Type B pancreatic cell (in vitro differentiated cells): ENCODE measurements at regions not wholly inside any gene's neighbourhood (a gene's known extent, or its start where the extent isn't known, plus 50 kb on each side); places are given as distances from the start of the nearest gene placed in this dataset.
A peak's percentile ranks its signal among the peaks of the same experiment; 100 is the strongest.
"Not testable (repeated sequence)": the region's sequence is repeated elsewhere in the genome, so short reads cannot be mapped to it uniquely, and the experiment has no call there.

Source experiments
- DNase-seq: peaks from one replicate; pipeline ENCODE4 v3.0.0; 2021; ENCODE audit warnings: mixed read lengths; ENCODE audit not compliant: unreplicated experiment; ENCODE audit errors: extremely low spot score
- H3K27ac Mint-ChIP-seq: 2 replicates; pipeline ENCODE4 v1.8.0; 2021; ENCODE audit warnings: mild to moderate bottlenecking, mixed read lengths
- H3K27me3 Mint-ChIP-seq: 2 replicates; pipeline ENCODE4 v1.8.0; 2021; ENCODE audit warnings: mixed read lengths
- H3K36me3 Mint-ChIP-seq: 2 replicates; pipeline ENCODE4 v1.8.0; 2021; ENCODE audit warnings: mixed read lengths
- H3K4me1 Mint-ChIP-seq: one replicate; pipeline ENCODE4 v1.8.0; 2021; ENCODE audit warnings: mixed read lengths; ENCODE audit not compliant: unreplicated experiment
- H3K4me3 Mint-ChIP-seq: 2 replicates; pipeline ENCODE4 v1.8.0; 2021; ENCODE audit warnings: mild to moderate bottlenecking, mixed read lengths
- H3K9me3 Mint-ChIP-seq: 2 replicates; pipeline ENCODE4 v1.8.0; 2021; ENCODE audit warnings: mixed read lengths
- TF ChIP-seq, protein P1 (sequence below): fragments of 200-600 bp; sonication (generic); conservative IDR thresholded peaks from 2 replicates; pipeline ENCODE4 v1.5.0; 2021; ENCODE audit warnings: antibody characterized with exemption, mild to moderate bottlenecking

DNA sequence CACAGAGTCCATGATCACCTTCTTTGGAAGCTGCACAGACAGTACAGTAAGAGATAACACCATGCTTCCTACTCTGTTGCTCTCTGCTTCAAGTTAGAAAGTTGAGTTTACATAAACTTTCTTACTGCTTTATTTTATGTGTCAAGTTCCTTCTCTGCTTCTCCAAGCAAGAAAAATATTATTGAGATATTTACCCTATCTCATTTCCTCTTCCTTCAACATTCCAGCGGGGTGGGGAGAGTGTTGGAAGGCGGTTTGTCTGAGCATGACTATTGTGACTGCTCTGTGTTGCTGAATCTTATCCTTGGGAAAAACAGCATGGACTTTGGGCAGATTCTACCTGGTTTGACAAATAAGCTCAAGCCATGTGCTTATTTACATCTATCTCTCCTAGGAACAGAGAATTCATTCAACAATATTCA is 66.9 kb upstream of the EPB41L4A start:
- TF ChIP-seq, protein P1, sequence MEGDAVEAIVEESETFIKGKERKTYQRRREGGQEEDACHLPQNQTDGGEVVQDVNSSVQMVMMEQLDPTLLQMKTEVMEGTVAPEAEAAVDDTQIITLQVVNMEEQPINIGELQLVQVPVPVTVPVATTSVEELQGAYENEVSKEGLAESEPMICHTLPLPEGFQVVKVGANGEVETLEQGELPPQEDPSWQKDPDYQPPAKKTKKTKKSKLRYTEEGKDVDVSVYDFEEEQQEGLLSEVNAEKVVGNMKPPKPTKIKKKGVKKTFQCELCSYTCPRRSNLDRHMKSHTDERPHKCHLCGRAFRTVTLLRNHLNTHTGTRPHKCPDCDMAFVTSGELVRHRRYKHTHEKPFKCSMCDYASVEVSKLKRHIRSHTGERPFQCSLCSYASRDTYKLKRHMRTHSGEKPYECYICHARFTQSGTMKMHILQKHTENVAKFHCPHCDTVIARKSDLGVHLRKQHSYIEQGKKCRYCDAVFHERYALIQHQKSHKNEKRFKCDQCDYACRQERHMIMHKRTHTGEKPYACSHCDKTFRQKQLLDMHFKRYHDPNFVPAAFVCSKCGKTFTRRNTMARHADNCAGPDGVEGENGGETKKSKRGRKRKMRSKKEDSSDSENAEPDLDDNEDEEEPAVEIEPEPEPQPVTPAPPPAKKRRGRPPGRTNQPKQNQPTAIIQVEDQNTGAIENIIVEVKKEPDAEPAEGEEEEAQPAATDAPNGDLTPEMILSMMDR, result no peak
- H3K36me3 Mint-ChIP-seq, result no peaks in the 10 kb centered on the region
- DNase-seq, result no peak
- no peaks in the 10 kb centered on the region for H3K27me3 Mint-ChIP-seq
- H3K9me3 Mint-ChIP-seq, result peaks cover 11% of the 10 kb centered on the region
- H3K4me1 Mint-ChIP-seq, result no peaks in the 10 kb centered on the region
- no peak overlapping the region for H3K4me3 Mint-ChIP-seq
- H3K27ac Mint-ChIP-seq, result no peak overlapping the region

DNA sequence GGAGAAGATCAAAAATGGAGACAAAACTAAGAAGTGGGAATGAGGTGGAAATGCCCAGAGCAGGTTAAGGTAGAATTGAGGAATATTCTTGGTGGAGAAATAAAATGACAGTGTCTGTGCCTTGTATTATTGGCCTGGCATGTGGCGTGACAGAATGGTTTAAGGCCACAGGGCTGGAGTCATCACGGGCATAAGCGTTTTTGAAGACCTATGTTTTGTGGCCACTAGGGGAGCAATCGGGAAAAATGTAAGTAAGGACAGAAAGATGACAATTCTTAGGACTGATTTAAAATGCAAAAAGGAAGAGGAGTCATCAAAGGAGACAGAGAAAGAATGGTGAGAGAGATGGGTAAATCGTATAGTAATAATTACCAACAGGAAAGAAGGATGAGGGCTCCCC is 72.2 kb upstream of the EPB41L4A start:
- H3K27me3 Mint-ChIP-seq, result no peaks in the 10 kb centered on the region
- H3K36me3 Mint-ChIP-seq, result no peaks in the 10 kb centered on the region
- no peaks in the 10 kb centered on the region for H3K4me1 Mint-ChIP-seq
- H3K4me3 Mint-ChIP-seq, result no peak overlapping the region
- DNase-seq, result no peak
- TF ChIP-seq, protein P1, result peak; percentile 70
- H3K27ac Mint-ChIP-seq, result no peak overlapping the region
- H3K9me3 Mint-ChIP-seq, result no peaks in the 10 kb centered on the region

DNA sequence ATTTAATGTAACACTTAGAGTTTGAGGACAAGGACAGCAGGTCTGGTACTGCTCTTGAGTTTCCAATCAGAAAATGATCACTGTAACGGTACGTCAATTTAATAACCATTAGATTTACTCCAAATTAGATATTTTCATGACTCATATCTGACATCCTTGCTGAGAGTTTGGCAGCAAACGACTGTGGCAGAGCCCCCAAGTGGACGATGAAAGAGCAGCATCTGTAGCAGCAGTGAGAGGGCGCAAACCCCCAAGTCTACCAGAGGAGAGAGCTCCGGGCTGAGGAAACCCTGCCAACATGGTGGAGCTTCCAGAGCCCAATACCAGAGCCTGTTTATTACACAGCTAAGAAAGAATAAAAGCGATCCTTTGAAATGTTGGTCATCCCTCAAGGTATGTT is 73.2 kb upstream of the EPB41L4A start:
- Mint-ChIP-seq H3K27ac (no peak overlapping the region), H3K36me3 (no peaks in the 10 kb centered on the region), H3K9me3 (no peaks in the 10 kb centered on the region), H3K4me3 (no peak overlapping the region), H3K4me1 (no peaks in the 10 kb centered on the region), H3K27me3 (no peaks in the 10 kb centered on the region)
- TF ChIP-seq, protein P1, result peak; percentile 68
- no peak for DNase-seq

DNA sequence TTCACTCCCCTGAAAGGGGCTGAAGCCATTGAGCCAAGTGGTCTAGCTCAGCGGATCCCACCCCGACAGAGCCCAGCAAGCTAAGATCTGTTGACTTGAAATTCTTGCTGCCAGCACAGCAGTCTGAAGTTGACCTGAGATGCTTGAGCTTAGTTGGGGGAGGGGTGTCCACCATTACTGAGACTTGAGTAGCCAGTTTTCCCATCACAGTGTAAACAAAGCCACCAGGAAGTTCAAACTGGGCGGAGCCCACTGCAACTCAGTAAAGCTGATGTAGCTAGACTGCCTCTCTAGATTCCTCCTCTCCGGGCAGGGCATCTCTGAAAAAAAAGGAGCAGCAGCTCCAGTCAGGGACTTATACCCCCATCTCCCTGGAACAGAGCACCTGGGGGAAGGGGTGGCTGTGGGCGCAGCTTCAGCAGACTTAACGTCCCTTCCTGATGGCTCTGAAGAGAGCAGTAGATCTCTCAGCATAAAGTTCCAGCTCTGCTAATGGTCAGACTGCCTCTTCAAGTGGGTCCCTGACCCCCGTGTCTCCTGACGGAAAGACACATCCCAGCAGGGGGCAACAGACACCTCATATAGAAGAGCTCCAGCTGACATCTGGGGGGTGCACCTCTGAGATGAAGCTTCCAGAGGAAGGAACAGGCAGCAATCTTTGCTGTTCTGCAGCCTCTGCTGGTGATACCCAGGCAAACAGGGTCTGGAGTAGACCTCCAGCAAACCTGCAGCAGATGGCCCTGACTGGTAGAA is 84.8 kb upstream of the EPB41L4A start:
- H3K27ac Mint-ChIP-seq, DNase-seq: not testable (repeated sequence)

DNA sequence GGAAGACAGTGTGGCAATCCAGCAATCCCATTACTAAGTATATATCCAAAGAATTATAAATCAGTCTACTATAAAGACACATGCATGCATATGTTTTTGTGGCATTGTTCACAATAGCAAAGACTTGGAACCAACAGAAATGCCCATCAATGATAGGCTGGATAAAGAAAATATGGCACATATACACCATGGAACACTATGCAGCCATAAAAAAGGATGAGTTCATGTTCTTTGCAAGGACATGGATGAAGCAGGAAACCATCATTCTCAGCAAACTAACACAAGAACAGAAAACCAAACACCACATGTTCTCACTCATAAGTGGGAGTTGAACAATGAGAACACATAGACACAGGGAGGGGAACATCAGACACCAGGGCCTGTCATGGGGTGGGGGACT is 90.0 kb upstream of the EPB41L4A start:
- H3K27ac Mint-ChIP-seq, H3K4me1 Mint-ChIP-seq, H3K36me3 Mint-ChIP-seq, H3K27me3 Mint-ChIP-seq, H3K4me3 Mint-ChIP-seq, H3K9me3 Mint-ChIP-seq, DNase-seq: not testable (repeated sequence)

More for the DNA sequence above, 84.8 kb upstream of the EPB41L4A start:
- not testable (repeated sequence) for H3K4me3 Mint-ChIP-seq, H3K4me1 Mint-ChIP-seq, H3K9me3 Mint-ChIP-seq, H3K36me3 Mint-ChIP-seq, H3K27me3 Mint-ChIP-seq

DNA sequence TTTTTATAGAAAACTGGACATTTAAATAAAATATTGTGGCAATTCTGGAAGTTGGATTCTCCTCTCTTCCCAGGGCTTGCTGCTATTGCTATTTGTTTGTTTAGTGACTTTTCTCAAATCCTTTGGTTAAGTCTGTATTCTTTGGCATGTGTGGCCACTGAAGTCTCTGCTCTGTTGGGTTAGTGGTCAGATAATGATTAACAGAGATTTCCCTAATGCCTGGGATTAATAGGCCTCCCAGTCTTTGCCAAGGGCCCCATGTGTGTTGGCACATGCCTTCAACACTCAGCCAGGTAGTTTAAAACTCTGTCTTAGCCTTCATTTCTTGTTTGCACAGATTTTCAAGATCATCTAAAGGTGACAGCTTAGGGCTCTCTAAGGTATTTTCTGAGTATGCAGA is 92.8 kb upstream of the EPB41L4A start:
- no peak for DNase-seq
- no peak overlapping the region for H3K4me3 Mint-ChIP-seq
- H3K36me3 Mint-ChIP-seq, result no peaks in the 10 kb centered on the region
- peaks cover 9% of the 10 kb centered on the region for H3K9me3 Mint-ChIP-seq
- TF ChIP-seq, protein P1, result no peak
- H3K27me3 Mint-ChIP-seq, result no peaks in the 10 kb centered on the region
- H3K27ac Mint-ChIP-seq, result no peak overlapping the region
- H3K4me1 Mint-ChIP-seq, result no peaks in the 10 kb centered on the region

DNA sequence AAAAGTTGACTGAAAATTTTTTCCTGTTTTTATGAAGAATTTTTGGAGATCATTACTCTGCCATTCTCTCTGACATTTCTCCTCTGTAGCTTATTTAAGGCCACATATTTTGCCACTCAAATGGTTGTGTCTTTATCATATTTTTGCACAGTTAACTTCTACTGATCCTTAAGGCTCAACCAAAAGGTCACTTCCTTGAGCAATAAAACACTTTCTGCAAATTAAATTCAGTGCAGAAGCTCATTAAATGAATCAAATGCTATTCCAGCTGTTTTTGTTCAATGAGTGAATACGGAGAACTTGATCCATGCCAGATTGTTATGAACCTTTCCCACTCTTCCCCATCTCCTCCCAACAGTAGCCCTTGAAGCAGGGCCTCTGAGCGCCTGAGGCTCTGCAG is 93.8 kb upstream of the EPB41L4A start:
- Mint-ChIP-seq H3K27me3 (no peaks in the 10 kb centered on the region), H3K4me1 (no peaks in the 10 kb centered on the region), H3K27ac (no peak overlapping the region), H3K4me3 (no peak overlapping the region), H3K9me3 (peaks cover 11% of the 10 kb centered on the region), H3K36me3 (no peaks in the 10 kb centered on the region)
- TF ChIP-seq, protein P1, result no peak
- no peak for DNase-seq
